Vagina (tissue), 2 donors: ENCODE measurements at regions not wholly inside any gene's neighbourhood (a gene's known extent, or its start where the extent isn't known, plus 50 kb on each side); places are given as distances from the start of the nearest gene placed in this dataset.

Experiments
- CTCF ChIP-seq, 3 experiments: fragments of 450-650 bp in 2 of 3; fragments of 200-600 bp in 1 of 3; sonication (generic) in 1 of 3; IDR thresholded peaks; one replicate each; pipeline ENCODE4 v1.5.1; 2017 to 2019; ENCODE audit warnings: antibody characterized with exemption in 3 of 3, mild to moderate bottlenecking in 2 of 3, moderate library complexity in 2 of 3
- POLR2A ChIP-seq, 2 donors: fragments of 450-650 bp; IDR thresholded peaks; one replicate each; pipeline ENCODE4 v1.6.1; 2017; ENCODE audit warnings: antibody characterized with exemption in 2 of 2, mild to moderate bottlenecking in 2 of 2, moderate library complexity in 2 of 2

- TF ChIP-seq CTCF (IDR thresholded peaks at IDR 0.05) (no peak), POLR2A (IDR thresholded peaks at IDR 0.05) (no peak)
Observed at GRCh38 chr5:173438951-173439350, 110.7 kb upstream of the STC2 start.
